Retinal pigment epithelial cell (primary cell): ENCODE measurements at regions not wholly inside any gene's neighbourhood (a gene's known extent, or its start where the extent isn't known, plus 50 kb on each side); places are given as distances from the start of the nearest gene placed in this dataset.

ENCODE experiments used
- DNase-seq: peaks from one replicate; pipeline ENCODE4 v3.0.0-alpha.2; 2010; ENCODE audit warnings: low read depth
- H3K4me3 ChIP-seq: 2 replicates; pipeline ENCODE4 v1.5.1; 2011; ENCODE audit warnings: mild to moderate bottlenecking, low read length, control low read depth, moderate library complexity
- TF ChIP-seq, protein P1 (sequence below): conservative IDR thresholded peaks from 2 replicates; pipeline ENCODE4 v1.5.1; 2011; ENCODE audit warnings: low read depth, low read length, control low read depth, inconsistent platforms

- no peak for DNase-seq
- H3K4me3 ChIP-seq = no peak overlapping the region
- TF ChIP-seq, protein P1, sequence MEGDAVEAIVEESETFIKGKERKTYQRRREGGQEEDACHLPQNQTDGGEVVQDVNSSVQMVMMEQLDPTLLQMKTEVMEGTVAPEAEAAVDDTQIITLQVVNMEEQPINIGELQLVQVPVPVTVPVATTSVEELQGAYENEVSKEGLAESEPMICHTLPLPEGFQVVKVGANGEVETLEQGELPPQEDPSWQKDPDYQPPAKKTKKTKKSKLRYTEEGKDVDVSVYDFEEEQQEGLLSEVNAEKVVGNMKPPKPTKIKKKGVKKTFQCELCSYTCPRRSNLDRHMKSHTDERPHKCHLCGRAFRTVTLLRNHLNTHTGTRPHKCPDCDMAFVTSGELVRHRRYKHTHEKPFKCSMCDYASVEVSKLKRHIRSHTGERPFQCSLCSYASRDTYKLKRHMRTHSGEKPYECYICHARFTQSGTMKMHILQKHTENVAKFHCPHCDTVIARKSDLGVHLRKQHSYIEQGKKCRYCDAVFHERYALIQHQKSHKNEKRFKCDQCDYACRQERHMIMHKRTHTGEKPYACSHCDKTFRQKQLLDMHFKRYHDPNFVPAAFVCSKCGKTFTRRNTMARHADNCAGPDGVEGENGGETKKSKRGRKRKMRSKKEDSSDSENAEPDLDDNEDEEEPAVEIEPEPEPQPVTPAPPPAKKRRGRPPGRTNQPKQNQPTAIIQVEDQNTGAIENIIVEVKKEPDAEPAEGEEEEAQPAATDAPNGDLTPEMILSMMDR = no peak
These were observed 1019.3 kb downstream of the NSUN3 start for GRCh38 chr3:95082191-95082590.

- DNase-seq = no peak
- no peak overlapping the region for H3K4me3 ChIP-seq
- TF ChIP-seq, protein P1 = no peak
These were observed 1021.9 kb downstream of the NSUN3 start for GRCh38 chr3:95084738-95085137.

DNA sequence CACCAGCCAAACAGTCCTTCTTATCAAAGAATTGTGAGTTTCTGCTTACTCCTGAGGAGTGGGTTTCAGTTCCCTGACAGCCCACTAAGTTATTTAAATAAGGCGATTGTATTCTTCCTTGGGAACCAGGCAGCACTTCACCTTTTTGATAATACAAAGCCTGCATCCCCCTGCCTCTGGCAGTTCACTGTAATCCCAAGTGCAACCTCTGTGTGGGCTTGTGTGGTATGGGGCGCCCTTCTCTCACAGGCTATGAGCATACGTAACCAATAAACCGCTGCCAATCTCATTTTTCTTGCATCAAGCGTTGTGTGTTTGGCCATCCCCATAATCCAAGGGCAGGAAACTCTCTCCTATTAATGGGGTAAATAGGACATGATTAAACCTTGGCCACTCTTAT is 1025.6 kb downstream of the NSUN3 start:
- TF ChIP-seq, protein P1 = no peak
- no peak overlapping the region for H3K4me3 ChIP-seq
- DNase-seq = no peak

DNA sequence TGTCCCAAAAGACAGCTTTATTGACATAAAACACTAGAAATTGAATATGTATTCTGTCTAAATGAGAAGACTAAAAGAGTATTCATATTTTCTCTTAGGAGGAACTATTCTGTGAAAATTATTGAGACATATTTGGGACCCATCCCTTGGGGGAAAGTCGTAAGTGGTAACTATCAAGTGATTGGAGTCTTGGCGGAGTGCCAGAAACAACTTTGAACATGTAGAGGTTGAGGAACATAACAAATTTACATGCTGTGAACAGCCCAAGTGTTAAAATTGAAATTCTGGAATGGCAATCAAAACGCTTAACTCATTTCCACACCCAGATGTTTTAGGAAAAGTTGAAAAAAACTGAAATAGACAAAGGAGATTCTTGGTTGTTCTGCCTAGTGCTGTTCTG is 1034.6 kb downstream of the NSUN3 start:
- DNase-seq = no peak
- H3K4me3 ChIP-seq = no peak overlapping the region
- TF ChIP-seq, protein P1 = no peak

GRCh38 chr3:95120921-95121320 is 1058.1 kb downstream of the NSUN3 start:
- no peak overlapping the region for H3K4me3 ChIP-seq
- TF ChIP-seq, protein P1 = no peak
- DNase-seq = no peak

GRCh38 chr3:95123104-95123503 is 1060.2 kb downstream of the NSUN3 start:
- TF ChIP-seq, protein P1 = no peak
- DNase-seq = no peak
- H3K4me3 ChIP-seq = no peak overlapping the region

GRCh38 chr3:95134693-95135413 is 1072.0 kb downstream of the NSUN3 start:
- no peak for DNase-seq
- TF ChIP-seq, protein P1 = peak; percentile 37
- no peak overlapping the region for H3K4me3 ChIP-seq
